HPDE6-E6E7 (cell line): ENCODE measurements at regions not wholly inside any gene's neighbourhood (a gene's known extent, or its start where the extent isn't known, plus 50 kb on each side); places are given as distances from the start of the nearest gene placed in this dataset.
A peak's percentile ranks its signal among the peaks of the same experiment; 100 is the strongest.

ENCODE experiments used
- DNase-seq: peaks from one replicate; pipeline ENCODE4 v3.0.0; 2011; ENCODE audit warnings: missing footprints; ENCODE audit errors: extremely low spot score

DNA sequence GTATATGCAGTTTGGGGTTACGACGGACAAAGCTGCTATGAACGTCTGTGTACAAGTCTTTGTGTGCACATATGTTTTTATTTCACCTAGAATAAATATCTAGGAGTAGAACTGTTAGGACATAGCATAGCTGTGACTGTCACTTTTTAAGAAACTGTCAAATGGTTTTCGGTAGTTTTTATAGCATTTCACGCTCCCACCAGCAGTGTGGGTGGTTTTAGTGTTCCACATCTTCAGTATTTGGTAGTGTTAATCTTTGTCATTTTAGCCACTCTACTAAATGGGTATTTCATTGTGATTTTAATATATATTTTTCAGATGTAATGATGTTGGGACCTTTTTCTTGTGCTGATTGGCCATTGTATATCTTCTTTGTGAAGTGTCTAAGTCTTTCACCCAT, 109.1 kb upstream of the BCAT1 start:
- no peak for DNase-seq

DNA sequence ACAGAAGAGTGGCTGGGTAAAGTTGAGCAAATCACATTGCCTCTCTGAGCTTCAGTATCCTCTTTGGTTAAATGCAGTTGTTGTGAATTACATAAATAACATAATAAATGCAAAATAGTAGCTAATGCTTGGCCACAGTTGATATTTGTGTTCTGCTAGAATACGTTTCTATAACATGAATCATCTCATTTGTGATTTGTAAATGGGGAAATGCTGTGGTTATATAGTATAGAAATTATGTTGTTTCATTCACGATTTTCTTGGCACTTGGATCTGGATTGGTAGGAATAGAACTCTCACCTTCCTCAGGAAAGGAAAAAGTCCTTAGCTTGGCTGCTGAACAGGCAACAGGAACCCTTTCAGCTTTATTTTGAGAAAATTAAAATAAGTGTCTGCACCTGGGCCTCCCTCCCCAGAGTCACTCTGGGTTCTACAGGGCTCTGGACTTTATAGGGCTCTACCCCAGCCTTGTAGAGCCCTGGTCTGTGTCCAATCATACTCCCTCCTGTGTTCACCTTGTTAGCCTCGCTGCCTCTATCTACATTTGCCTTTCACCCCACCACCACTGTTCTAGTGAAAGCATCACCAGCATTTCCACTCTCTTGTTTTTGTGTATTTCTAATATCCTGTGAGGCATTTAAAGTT, 107.7 kb upstream of the BCAT1 start:
- DNase-seq: no peak

DNA sequence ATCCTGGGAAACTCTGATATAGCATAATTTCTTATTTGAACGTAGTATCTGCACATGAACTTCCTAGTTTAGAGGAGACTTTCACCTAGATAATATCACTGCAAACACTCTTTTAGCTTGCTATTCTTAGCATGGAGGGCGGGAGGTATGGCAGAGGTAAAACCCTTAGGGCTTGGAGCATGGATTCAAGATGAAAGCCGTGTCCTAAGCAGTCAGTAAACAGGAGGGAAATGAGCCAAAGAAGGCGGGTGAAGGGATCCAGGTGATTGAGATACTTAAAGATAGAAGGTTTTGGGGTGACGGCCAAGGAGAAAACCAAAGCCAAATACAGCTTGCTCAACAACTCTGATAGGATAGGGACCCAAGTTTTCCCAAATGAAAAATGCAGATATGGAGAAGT, 107.1 kb upstream of the BCAT1 start:
- DNase-seq: no peak

DNA sequence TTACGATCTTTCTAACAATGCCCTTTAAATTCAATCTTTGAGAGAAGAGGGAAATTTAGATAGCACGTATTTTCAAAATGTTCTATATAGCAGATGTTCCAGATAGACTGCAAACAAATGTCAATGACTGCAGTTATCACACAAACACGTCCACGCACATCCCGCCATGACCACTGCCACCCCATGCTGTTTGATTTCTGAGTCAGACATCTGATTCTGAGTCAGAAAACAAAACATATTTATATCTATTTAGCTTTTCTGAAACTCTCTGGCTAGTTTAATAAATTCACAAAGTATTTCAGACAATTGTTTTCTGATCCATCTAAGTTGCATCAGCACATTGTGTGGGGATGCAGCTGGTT, 105.9 kb upstream of the BCAT1 start:
- peak; percentile 33 for DNase-seq

DNA sequence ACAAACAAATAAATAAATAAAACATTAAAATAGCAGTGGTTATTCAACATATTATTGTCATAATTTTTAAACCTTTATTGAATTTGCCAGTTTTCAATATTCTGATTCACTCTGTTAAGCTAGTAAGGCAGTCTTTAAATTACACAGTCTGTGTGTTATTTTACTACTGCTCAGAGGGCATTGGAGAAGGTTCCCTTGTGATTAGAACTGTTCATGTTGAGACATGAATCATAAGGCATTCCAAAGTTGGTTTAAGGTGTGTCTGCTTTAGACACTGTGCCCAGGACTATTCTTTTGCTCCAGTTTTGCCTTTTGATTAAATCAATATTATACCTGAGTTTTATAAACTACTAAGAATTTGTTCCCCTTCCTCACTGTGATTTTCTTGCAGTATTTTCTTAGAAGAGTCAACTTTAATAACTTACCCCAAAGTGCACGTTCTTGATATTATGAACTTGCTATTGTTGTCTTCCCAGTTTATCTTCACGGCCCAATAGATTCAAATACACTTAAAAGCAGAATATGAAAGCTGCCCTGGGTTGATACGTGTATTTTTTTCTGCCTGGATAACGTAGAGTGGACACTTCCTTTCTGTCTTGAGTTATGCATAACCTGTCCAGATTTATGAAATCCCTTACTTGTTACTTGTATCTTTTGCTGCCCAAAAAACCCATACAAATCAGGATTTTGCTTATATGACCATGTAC, 105.3 kb upstream of the BCAT1 start:
- DNase-seq: peak; percentile 47

DNA sequence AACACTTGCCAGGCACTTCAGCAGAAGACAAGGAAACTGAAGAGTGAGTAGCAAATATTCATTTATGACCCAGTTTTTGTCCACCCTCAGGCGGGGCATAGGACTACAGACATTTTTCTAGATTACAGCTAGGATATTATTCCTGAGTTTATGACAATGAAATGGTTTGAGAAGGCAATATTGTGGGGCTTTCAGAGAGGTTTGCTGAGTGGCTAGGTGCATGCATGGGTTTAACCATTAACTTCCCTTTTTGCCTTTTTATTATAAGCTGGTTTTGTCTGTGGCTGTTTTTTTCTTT, 104.0 kb upstream of the BCAT1 start:
- DNase-seq: no peak

DNA sequence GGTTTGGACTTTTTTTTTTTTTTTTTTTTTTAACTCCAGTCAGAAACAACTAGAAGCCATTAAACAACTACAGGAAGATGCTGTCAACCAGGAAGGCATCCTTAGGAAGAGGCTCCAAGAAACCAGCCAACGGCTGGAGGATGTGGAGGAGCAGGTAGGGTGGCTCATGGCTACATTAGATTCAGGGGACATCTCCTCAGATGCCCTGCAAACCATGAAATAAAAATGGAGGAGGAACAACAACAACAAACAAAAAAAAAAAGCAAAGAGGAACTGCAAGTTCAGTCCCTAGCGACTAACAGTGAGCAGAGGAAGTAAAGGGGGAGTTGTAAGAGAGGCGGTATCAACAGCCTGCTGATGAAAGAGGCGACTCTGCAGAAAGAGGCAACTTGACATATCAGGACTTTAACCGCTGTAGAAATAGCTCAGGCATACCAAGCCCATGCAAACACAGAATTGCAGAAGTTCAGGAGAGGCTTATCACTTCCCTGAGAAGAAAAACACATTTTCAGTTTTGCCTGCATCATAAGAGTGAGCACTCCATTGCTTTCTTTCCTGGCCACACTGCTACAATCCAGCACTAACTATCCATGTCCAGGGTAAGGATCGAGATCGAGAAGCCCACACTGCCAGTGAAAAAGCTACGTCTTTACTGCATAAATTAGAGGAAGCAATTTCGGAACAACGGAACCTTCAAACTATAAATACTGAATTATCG, 103.5 kb upstream of the BCAT1 start:
- no peak for DNase-seq

DNA sequence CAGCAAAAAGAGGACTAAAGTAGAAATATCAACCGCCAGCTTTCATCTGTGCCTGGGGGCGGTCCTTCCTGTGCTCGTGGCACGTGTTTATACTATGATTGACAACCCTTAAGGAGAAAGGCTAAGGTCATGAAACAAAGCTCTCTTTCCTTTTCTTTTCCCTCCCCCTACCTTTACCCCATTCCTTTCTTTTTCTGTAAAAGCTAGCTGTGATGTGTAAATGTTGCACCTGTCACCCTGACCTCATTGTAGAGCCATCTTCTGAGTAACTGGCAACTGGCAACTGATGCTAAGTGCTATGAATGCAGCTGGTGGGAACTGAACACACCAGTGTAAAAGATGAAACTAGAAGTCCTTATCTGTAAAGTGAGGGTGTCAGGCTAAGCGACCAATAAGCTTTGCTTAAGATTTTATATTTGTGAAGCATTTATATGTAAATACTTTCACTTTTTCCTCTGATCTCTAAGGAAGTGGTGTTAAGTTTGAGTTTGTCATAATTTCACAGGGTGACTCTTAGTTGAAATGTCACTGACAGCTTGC, 102.8 kb upstream of the BCAT1 start:
- DNase-seq: no peak

DNA sequence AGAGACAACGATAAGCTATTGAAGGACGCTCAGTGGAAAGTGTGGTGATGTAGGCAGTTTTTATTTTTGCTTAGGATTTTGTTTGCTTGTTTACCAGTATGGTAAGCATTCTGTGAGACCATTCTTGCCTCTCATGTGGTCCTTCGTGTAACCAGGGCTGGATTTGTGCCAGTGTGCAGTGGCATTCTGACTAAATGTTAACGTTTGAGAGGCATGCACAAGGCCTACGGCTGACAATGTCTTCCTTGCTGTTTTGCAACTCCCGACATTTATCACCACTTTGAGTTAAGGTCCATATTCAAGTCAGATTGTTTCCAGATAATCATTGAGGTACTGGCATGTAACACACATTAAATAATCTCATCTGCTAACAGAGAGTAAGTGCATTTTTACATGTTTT, 102.3 kb upstream of the BCAT1 start:
- DNase-seq: no peak

DNA sequence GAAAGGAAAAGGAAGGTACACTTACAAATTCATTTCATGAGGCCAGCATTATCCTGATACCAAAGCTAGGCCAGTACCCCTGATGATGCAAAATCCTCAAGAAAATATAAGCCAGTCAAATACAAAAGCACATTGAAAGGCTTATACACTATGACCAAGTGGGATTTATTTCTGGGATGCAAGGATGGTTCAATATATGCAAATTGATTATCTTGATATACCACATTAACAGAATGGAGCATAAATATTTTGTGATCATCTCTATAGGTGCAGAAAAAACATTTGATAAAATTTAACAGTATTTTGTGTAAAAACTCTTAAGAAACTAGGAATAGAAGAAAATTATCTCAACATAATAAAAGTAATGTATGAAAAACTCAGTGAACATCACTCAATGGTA, 97.0 kb upstream of the BCAT1 start:
- DNase-seq: no peak

DNA sequence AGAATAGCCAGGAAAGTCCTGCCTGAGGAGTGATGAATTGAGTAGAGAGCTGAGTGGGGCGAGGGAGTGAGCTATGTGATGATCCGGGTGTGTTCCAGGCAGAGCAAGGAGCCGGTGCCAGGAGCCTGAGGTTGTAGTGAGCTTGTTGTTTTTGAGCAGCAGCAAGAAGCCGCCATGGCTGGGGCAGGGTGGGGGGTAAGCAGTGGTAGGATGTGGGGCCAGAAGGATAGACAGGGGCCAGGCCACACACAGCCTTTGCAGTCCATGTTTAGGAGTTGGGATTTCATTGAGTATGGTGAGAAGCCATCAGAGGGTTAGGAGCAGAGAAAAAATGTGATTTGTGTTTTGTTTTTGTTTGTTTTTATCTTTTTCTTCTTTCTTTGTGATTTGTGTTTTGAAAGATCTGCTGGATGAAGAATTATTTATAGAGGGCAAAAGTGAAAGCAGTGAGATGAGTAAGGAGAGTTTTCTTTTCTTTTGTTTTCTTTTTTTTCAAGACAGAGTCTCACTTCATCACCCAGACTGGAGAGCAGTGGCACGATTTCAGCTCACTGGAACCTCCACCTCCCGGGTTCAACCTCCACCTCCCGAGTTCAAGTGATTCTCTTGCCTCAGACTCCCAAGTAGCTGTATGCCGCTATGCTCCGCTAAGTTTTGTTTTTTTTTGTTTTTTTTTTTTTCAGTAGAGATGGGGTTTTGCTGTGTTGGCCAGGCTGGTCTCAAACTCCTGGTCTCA, 92.3 kb upstream of the BCAT1 start:
- no peak for DNase-seq

DNA sequence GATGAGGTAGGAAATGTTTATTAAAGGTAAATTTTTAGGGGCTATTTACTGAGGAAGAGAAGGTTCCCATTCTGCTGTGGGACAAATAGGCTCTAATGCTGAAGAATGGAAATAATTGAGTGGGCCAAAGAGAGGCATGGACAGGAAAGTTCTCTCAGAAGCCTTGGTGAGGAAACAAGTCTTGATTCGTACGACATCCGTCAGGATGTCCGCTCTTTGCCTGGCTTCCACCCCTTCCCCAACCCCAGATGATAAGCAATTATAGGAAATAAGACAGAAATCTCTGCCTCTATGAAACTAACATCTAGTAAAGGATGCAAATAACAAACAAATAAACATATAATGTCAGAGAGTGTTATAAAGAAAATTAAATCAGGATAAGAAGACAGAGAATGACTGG, 91.7 kb upstream of the BCAT1 start:
- DNase-seq: no peak

DNA sequence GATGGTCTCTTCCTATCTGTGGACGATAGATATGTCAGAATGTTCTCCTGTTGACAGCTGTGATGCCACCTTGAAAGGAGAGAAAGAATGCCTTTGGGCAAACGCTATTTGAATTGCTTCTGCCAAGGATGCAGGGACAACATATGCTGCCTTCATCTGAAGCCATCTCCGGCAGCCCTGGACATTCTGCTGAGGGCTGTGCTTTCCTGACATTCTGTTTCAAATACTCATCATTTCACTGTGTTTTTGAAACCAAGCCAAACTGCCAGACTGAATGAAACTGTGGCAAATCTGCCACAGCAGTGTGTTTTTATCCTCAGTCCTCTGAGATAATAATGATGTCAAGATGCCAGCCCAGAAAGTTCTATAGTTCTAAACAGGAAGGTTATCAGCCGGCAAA, 85.8 kb upstream of the BCAT1 start:
- DNase-seq: no peak

DNA sequence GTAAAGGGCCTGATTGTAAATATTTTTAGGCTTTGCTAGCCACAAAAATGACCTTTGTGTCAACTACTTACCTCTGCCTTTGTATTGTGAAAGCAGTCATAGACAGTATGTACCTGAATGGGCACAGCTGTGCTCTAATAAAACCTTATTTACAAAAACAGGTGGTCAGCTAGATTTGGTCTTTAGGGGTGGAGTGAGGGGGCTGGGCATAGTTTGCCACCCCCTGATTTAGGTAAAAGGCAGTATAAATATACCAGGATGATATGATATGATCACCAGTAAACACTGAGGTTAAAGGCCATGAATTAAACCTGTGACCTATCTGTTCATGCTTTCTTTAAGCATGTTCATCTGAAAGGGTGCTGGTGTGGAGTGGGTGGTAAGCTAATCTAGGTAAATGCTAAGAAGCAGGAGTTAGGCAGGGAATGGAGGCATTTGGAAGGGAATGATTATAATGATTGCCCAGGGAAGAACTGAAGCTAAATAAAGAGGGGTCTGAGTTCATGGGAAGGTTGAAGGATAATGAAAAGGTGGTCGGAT, 77.1 kb upstream of the BCAT1 start:
- no peak for DNase-seq

DNA sequence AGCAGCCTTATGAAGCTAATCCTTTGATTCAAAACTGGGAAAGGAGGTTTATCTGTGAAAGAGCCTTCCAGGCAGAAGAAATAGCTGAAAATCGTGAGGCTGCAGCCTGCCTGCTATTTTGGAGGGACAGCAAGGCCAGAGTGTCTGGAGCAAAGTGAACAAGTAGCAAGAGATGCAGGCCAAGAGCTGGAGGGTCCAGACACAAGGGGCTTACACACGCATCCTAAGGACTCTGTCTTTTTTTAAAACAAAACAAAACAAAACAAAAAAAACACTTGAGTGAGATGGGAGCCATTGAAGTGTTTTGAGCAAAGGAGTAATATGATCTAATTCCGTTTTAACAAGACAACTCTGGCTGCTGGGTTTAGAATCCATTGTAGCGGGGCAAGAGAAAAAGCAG, 76.4 kb upstream of the BCAT1 start:
- no peak for DNase-seq

DNA sequence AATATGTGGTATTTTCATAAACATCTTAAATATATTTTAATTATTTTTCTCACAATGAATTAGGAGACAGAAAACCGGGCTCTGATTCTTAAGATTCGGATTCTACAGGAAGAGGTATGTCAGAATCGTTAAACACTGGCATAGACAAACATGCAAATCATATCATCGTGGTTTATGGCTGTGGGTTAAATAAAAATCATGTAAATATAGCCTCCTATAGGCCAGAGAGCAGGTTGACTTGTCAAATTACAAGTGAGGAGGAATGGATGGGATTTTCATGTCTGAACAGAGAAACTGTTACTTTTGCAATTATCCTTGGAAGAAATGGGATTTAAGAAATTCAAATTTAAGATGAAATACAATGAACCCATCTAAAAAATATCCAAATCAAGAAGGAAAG, 74.9 kb upstream of the BCAT1 start:
- DNase-seq: no peak

DNA sequence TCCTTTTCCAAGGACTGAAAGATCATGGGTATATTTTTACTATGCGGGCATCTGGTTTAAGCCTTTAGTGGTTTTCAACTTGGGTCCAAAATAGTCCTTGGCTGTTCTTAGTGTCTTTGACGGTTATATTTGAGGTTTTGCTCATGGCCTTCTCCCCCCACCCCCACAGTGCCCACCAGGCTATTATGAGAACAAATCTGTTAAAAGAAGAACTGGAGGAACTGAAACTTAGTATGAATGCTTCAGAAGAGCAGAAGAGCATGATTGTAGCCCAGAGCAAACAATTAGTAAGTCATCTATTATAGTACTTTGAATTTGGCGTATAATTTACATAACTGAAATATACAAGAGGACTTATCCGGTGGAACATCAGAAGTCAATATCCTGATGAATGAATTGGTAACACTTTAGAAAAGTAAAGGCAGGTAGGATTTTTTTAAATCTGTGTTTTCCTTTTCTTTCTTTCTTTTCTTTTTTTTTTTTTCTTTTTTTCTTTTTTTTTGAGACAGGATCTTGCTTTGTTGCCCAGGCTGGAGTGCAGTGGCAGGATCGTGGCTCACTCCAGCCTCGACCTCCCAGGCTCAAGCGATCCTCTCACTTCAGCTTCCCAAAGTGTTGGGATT, 71.8 kb upstream of the BCAT1 start:
- DNase-seq: no peak

DNA sequence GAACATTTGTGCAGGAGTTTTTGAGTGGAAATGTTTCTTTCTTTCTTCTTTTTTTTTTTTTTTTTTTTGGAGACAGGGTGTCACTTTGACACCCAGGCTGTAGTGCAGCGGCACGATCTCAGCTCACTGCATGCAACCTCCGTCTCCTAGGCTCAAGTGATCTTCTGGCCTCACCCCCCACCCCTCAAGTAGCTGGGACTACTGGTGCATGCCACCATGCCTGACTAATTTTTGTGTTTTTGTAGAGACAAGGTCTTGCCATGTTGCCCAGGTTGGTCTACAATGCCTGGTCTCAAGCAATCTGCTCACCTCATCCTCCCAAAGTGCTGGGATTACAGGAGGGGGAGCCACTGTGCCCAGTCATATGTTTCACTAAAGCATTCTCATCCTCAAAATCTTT, 69.2 kb upstream of the BCAT1 start:
- DNase-seq: no peak

DNA sequence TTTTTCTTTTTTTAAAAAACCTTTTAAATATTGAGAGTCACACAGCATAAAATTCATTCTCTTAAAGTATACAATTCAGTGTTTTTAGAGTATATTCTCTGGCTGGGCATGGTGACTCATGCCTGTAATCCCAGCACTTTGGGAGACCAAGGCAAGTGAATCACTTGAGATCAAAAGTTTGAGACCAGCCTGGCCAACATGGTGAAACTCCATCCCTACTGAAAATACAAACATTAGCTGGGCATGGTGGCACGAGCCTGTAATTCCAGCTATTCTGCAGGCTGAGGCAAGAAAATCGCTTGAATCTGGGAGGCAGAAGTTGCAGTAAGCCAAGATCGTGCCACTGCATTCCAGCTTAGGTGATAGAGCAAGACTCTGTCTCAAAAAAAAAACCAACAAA, 68.4 kb upstream of the BCAT1 start:
- DNase-seq: no peak

DNA sequence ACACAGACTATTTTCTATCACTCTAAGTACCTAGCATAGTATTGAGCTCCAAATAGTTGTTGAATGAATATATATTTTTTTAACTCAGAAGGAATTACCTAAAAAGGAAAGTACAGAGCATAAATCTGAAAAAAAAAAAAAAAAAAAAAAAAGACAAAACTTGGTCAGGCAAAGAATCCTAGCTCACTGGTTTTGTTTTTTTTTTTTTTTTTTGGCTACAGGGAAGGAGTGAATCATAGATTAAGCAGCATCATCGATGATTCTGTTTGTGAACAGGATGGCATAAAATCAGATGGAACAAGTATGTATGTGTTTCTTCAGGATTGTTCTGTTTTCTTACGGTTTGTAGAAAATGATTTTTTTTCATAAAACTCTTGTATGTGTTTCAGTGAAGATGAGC, 66.1 kb upstream of the BCAT1 start:
- DNase-seq: no peak

DNA sequence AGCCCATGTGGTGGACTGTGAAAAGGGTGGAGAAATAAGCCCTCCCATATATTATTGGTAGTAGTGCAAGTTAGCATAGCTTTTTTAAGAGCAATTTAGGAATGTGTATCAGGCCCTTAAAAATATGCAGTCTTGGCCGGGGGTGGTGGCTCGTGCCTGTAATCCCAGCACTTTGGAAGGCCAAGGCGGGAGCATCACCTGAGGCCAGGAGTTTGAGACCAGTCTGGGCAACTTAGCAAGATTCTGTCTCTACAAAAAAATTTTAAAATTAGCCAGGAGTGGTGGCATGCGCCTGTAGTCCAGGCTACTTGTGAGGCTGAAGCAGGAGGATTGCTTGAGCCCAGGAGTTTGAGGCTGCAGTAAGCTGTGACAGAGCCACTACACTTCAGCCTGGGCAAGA, 64.2 kb upstream of the BCAT1 start:
- DNase-seq: no peak
